ENCODE measurements at regions not wholly inside any gene's neighbourhood (a gene's known extent, or its start where the extent isn't known, plus 50 kb on each side); places are given as distances from the start of the nearest gene placed in this dataset.

GRCh38 chr20:48335308-48336050, 492.3 kb downstream of the PREX1 start:
- TF ChIP-seq CTCF (IDR thresholded peaks at IDR 0.05; ENCODE audit: low read depth, low read length) (no peak), EZH2phosphoT487 (IDR thresholded peaks at IDR 0.05; ENCODE audit: low read depth) (no peak)
